ENCODE measurements at regions not wholly inside any gene's neighbourhood (a gene's known extent, or its start where the extent isn't known, plus 50 kb on each side); places are given as distances from the start of the nearest gene placed in this dataset.

DNA sequence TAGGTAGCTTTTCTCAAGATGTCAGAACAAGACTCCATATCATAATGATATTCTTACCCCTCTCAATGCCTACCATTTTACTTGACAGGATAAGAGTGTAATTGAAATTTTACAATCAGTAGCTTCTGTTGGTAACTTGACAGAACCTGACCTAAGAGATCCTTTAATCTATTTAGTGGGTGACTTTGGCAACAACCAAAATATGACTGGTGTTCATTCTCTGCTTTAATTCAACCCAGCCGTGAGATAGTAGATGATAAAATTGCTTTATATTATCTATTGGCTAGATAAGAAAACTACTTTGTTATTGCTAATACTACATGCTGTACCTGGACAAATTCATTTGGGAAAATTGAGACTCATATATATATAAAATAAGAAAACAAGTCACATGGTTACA is 770.2 kb upstream of the NXPH2 start:
- no peak for TF ChIP-seq FOXM1 (IDR thresholded peaks at IDR 0.05; ENCODE audit: borderline replicate concordance, low read depth)
- TF ChIP-seq RAD21 (IDR thresholded peaks at IDR 0.05; ENCODE audit: low read depth), result no peak
- TF ChIP-seq MAX (IDR thresholded peaks at IDR 0.05), result no peak
- TF ChIP-seq TAF1 (IDR thresholded peaks at IDR 0.05; ENCODE audit: low read depth), result no peak
- no peak for TF ChIP-seq CREB1 (IDR thresholded peaks at IDR 0.05; ENCODE audit: low read depth)
- TF ChIP-seq REST (IDR thresholded peaks at IDR 0.05; ENCODE audit: low read depth), result no peak

DNA sequence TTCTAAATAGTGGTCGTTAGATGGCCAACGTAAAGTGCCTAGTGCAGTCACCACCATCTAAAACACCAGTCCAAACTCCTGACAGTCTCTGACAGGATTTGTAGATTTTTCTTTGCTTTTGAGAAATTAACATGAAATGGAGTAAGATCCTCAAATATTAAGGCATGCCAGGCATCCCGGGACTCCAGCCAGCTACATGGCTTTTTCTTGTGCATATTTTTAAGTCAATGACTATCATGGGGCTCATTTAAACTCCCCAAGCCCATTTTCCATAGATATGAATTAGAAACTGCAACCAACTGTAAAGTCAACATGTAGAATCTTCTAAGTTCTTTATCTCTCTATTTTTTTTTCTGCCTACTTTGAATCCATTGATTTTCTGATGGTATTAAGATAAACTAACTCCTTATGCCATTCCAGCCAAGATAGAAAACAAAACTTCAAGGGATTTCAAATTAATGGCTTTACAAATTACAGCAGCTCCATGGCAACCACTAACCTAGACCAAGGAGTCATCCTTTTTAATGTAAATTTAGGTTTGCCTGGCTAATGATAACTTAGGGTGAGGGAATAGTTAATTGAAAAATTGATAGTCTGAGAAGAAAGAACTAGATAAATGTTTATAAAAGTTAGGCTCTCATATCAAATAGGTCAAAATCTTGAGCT is 764.1 kb upstream of the NXPH2 start:
- no peak for TF ChIP-seq REST (IDR thresholded peaks at IDR 0.05; ENCODE audit: low read depth)
- TF ChIP-seq YY1 (IDR thresholded peaks at IDR 0.05; ENCODE audit: low read depth), result no peak
- TF ChIP-seq NFIC (IDR thresholded peaks at IDR 0.05), result no peak
- TF ChIP-seq EGR1 (IDR thresholded peaks at IDR 0.05), result no peak
- TF ChIP-seq TEAD4 (IDR thresholded peaks at IDR 0.05), result no peak

GRCh38 chr2:139529080-139529479 is 748.9 kb upstream of the NXPH2 start:
- no peak for TF ChIP-seq CREB1 (IDR thresholded peaks at IDR 0.05; ENCODE audit: low read depth)
- TF ChIP-seq RAD21 (IDR thresholded peaks at IDR 0.05; ENCODE audit: low read depth), result no peak
- TF ChIP-seq MAX (IDR thresholded peaks at IDR 0.05), result no peak
- no peak for TF ChIP-seq NFIC (IDR thresholded peaks at IDR 0.05)
- TF ChIP-seq FOXM1 (IDR thresholded peaks at IDR 0.05; ENCODE audit: borderline replicate concordance, low read depth), result no peak
- TF ChIP-seq YY1 (IDR thresholded peaks at IDR 0.05; ENCODE audit: low read depth), result no peak
- TF ChIP-seq REST (IDR thresholded peaks at IDR 0.05; ENCODE audit: low read depth), result no peak
- TF ChIP-seq TAF1 (IDR thresholded peaks at IDR 0.05; ENCODE audit: low read depth), result no peak
- TF ChIP-seq EGR1 (IDR thresholded peaks at IDR 0.05), result no peak
- TF ChIP-seq ZBTB7A (IDR thresholded peaks at IDR 0.05; ENCODE audit: low read depth), result no peak
- TF ChIP-seq CEBPB (IDR thresholded peaks at IDR 0.05), result no peak
- no peak for TF ChIP-seq TCF12 (IDR thresholded peaks at IDR 0.05; ENCODE audit: low read depth)
- TF ChIP-seq, protein P1, sequence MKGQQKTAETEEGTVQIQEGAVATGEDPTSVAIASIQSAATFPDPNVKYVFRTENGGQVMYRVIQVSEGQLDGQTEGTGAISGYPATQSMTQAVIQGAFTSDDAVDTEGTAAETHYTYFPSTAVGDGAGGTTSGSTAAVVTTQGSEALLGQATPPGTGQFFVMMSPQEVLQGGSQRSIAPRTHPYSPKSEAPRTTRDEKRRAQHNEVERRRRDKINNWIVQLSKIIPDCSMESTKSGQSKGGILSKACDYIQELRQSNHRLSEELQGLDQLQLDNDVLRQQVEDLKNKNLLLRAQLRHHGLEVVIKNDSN (IDR thresholded peaks at IDR 0.05), result no peak
- TF ChIP-seq TEAD4 (IDR thresholded peaks at IDR 0.05), result no peak

- no peak for TF ChIP-seq REST (IDR thresholded peaks at IDR 0.05; ENCODE audit: low read depth)
- TF ChIP-seq NFIC (IDR thresholded peaks at IDR 0.05), result no peak
- TF ChIP-seq MAX (IDR thresholded peaks at IDR 0.05), result no peak
- TF ChIP-seq TCF12 (IDR thresholded peaks at IDR 0.05; ENCODE audit: low read depth), result no peak
- no peak for TF ChIP-seq ZBTB7A (IDR thresholded peaks at IDR 0.05; ENCODE audit: low read depth)
- no peak for TF ChIP-seq FOXM1 (IDR thresholded peaks at IDR 0.05; ENCODE audit: borderline replicate concordance, low read depth)
- no peak for TF ChIP-seq CEBPB (IDR thresholded peaks at IDR 0.05)
- TF ChIP-seq CREB1 (IDR thresholded peaks at IDR 0.05; ENCODE audit: low read depth), result no peak
- TF ChIP-seq TAF1 (IDR thresholded peaks at IDR 0.05; ENCODE audit: low read depth), result no peak
- TF ChIP-seq EP300 (IDR thresholded peaks at IDR 0.05; ENCODE audit: borderline replicate concordance), result no peak
- no peak for TF ChIP-seq TEAD4 (IDR thresholded peaks at IDR 0.05)
- no peak for TF ChIP-seq YY1 (IDR thresholded peaks at IDR 0.05; ENCODE audit: low read depth)
- TF ChIP-seq RAD21 (IDR thresholded peaks at IDR 0.05; ENCODE audit: low read depth), result no peak
- TF ChIP-seq, protein P1 (IDR thresholded peaks at IDR 0.05), result no peak
- no peak for TF ChIP-seq EGR1 (IDR thresholded peaks at IDR 0.05)
Measured at GRCh38 chr2:139526781-139527180, 746.6 kb upstream of the NXPH2 start.

Data from Ishikawa (cell line).